Suprapubic skin (tissue), 3 donors: ENCODE measurements at regions not wholly inside any gene's neighbourhood (a gene's known extent, or its start where the extent isn't known, plus 50 kb on each side); places are given as distances from the start of the nearest gene placed in this dataset.

ENCODE experiments used
- CTCF ChIP-seq, 2 donors: fragments of 200-600 bp in 1 of 2; fragments of 450-650 bp in 1 of 2; sonication (generic) in 1 of 2; IDR thresholded peaks; one replicate each; pipeline ENCODE4 v1.5.1; 2016 to 2019; ENCODE audit warnings: antibody characterized with exemption in 2 of 2, mild to moderate bottlenecking in 1 of 2, moderate library complexity in 1 of 2
- EP300 ChIP-seq: sonication (generic); formaldehyde crosslinking; IDR thresholded peaks from one replicate; pipeline ENCODE4 v1.6.1; 2017; ENCODE audit warnings: antibody characterized with exemption

DNA sequence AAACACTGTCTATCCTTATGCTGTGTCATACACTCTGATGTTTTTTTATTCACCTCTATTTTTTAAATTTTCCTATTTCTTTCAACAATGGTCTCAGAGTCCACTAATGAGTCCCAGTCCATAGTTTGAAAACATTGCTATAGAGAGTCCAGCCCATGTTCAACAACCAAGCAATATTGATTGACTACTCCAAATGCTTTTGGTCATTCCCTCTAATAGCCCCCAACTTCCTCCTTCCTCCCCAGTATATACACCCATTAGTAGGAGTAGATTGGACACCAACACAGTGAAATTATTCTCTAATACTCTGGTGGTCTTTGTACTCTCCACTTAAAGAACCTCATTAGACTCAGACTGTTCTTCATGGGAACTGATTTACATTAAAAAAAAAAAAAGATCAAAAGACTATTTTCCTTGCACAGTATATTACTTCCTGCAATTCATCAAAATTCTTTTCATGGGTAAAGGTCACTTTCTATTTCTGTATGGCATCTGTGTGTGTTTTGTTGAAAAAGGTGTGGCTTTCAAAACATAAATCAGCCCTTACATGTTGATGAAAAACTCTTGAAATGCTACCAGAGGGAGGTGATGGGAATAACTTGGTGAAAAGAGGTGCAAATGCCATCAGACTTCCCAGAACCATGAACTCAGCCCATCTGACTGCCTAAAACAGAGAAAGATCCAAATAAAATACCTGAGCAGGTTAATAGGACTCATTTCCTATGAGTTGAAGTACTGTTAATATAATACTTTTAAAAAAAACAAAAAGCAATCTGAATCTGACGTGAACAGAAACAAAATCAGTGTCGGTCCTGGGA is 250.3 kb upstream of the KLF3 start:
- TF ChIP-seq EP300 (no peak), CTCF (IDR thresholded peaks at IDR 0.05) (no peak)
